ENCODE measurements at regions not wholly inside any gene's neighbourhood (a gene's known extent, or its start where the extent isn't known, plus 50 kb on each side); places are given as distances from the start of the nearest gene placed in this dataset.

DNA sequence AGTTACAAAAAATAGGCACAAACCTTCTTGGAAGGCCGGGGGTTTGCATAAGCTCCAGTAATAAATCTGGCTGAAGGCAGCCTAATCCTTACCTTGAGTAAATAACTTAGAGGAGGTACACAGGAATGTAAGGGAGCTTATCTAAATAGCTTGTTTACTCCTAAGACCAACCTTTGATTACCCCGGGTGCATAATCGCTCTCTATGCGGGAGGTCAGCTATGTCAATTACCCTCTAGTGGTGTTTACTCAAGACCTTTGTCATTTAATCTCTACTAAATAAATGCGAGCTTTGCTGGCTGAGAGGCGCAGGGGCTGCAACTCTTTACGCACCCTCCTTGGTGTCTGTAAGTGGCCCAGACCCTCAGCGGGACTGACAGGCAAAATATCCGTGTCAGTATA, 50.2 kb upstream of the MAP9 start (continued):
- TF ChIP-seq SIN3A (conservative IDR thresholded peaks at IDR 0.05 in 1 of 2, IDR thresholded peaks at IDR 0.05 in 1 of 2; ENCODE audit: low read depth in 1 of 2, low read length in 2 of 2): no peak
- TF ChIP-seq CHD2 (IDR thresholded peaks at IDR 0.05; ENCODE audit: low read length): no peak
- TF ChIP-seq POLR2AphosphoS5 (IDR thresholded peaks at IDR 0.05; ENCODE audit: low read depth, low read length): peak; percentile 60
- peak; percentile 96 for TF ChIP-seq NANOG (IDR thresholded peaks at IDR 0.05; ENCODE audit: insufficient read depth, low read depth, low read length, poor library complexity, severe bottlenecking)
- TF ChIP-seq YY1 (IDR thresholded peaks at IDR 0.05; ENCODE audit: low read depth, low read length): no peak
- TF ChIP-seq, protein P1, sequence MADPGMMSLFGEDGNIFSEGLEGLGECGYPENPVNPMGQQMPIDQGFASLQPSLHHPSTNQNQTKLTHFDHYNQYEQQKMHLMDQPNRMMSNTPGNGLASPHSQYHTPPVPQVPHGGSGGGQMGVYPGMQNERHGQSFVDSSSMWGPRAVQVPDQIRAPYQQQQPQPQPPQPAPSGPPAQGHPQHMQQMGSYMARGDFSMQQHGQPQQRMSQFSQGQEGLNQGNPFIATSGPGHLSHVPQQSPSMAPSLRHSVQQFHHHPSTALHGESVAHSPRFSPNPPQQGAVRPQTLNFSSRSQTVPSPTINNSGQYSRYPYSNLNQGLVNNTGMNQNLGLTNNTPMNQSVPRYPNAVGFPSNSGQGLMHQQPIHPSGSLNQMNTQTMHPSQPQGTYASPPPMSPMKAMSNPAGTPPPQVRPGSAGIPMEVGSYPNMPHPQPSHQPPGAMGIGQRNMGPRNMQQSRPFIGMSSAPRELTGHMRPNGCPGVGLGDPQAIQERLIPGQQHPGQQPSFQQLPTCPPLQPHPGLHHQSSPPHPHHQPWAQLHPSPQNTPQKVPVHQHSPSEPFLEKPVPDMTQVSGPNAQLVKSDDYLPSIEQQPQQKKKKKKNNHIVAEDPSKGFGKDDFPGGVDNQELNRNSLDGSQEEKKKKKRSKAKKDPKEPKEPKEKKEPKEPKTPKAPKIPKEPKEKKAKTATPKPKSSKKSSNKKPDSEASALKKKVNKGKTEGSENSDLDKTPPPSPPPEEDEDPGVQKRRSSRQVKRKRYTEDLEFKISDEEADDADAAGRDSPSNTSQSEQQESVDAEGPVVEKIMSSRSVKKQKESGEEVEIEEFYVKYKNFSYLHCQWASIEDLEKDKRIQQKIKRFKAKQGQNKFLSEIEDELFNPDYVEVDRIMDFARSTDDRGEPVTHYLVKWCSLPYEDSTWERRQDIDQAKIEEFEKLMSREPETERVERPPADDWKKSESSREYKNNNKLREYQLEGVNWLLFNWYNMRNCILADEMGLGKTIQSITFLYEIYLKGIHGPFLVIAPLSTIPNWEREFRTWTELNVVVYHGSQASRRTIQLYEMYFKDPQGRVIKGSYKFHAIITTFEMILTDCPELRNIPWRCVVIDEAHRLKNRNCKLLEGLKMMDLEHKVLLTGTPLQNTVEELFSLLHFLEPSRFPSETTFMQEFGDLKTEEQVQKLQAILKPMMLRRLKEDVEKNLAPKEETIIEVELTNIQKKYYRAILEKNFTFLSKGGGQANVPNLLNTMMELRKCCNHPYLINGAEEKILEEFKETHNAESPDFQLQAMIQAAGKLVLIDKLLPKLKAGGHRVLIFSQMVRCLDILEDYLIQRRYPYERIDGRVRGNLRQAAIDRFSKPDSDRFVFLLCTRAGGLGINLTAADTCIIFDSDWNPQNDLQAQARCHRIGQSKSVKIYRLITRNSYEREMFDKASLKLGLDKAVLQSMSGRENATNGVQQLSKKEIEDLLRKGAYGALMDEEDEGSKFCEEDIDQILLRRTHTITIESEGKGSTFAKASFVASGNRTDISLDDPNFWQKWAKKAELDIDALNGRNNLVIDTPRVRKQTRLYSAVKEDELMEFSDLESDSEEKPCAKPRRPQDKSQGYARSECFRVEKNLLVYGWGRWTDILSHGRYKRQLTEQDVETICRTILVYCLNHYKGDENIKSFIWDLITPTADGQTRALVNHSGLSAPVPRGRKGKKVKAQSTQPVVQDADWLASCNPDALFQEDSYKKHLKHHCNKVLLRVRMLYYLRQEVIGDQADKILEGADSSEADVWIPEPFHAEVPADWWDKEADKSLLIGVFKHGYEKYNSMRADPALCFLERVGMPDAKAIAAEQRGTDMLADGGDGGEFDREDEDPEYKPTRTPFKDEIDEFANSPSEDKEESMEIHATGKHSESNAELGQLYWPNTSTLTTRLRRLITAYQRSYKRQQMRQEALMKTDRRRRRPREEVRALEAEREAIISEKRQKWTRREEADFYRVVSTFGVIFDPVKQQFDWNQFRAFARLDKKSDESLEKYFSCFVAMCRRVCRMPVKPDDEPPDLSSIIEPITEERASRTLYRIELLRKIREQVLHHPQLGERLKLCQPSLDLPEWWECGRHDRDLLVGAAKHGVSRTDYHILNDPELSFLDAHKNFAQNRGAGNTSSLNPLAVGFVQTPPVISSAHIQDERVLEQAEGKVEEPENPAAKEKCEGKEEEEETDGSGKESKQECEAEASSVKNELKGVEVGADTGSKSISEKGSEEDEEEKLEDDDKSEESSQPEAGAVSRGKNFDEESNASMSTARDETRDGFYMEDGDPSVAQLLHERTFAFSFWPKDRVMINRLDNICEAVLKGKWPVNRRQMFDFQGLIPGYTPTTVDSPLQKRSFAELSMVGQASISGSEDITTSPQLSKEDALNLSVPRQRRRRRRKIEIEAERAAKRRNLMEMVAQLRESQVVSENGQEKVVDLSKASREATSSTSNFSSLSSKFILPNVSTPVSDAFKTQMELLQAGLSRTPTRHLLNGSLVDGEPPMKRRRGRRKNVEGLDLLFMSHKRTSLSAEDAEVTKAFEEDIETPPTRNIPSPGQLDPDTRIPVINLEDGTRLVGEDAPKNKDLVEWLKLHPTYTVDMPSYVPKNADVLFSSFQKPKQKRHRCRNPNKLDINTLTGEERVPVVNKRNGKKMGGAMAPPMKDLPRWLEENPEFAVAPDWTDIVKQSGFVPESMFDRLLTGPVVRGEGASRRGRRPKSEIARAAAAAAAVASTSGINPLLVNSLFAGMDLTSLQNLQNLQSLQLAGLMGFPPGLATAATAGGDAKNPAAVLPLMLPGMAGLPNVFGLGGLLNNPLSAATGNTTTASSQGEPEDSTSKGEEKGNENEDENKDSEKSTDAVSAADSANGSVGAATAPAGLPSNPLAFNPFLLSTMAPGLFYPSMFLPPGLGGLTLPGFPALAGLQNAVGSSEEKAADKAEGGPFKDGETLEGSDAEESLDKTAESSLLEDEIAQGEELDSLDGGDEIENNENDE (IDR thresholded peaks at IDR 0.05; ENCODE audit: insufficient replicate concordance, low read length): peak; percentile 34
- no peak for TF ChIP-seq CREB1 (IDR thresholded peaks at IDR 0.05)
- no peak for TF ChIP-seq KDM5A (IDR thresholded peaks at IDR 0.05; ENCODE audit: low read length)
- TF ChIP-seq TCF12 (IDR thresholded peaks at IDR 0.05; ENCODE audit: low read depth, low read length): peak; percentile 67; the same call in 1 of the 2 replicates
- TF ChIP-seq, protein P2, sequence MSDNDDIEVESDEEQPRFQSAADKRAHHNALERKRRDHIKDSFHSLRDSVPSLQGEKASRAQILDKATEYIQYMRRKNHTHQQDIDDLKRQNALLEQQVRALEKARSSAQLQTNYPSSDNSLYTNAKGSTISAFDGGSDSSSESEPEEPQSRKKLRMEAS (IDR thresholded peaks at IDR 0.05): no peak
- no peak for TF ChIP-seq BRCA1 (IDR thresholded peaks at IDR 0.05; ENCODE audit: low read depth, low read length)
- TF ChIP-seq RNF2 (IDR thresholded peaks at IDR 0.05; ENCODE audit: borderline replicate concordance, low read depth, low read length, missing control alignments, poor library complexity, severe bottlenecking): no peak

Measured in H1 (cell line).